NCI-H446 (cell line): ENCODE measurements at regions not wholly inside any gene's neighbourhood (a gene's known extent, or its start where the extent isn't known, plus 50 kb on each side); places are given as distances from the start of the nearest gene placed in this dataset.
"Not testable (repeated sequence)": the region's sequence is repeated elsewhere in the genome, so short reads cannot be mapped to it uniquely, and the experiment has no call there.

Experiments
- DNase-seq, 2 experiments: peaks; one replicate each; lab custom pipeline; 2025; lab: John Stamatoyannopoulos, UW

DNA sequence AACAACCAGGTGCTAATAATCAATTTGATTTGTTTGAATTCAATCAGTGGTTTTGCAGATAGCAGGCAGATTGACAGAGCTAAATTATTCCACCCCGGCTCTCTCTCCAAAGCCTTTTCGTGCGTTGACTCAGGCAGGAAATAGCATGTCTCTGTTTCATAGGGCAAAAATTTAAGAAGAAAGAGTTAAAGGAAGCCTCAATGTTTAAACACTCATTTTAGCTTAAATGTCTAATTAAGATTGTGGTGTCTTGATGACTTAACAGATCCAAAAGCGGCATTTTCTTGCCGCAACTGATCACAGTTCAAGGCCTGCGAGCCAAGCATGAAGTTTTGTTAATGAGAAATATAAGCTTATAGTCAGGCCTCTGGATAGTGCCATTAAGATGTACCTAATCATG lies 1051.1 kb upstream of the AUTS2 start:
- no peak for DNase-seq

DNA sequence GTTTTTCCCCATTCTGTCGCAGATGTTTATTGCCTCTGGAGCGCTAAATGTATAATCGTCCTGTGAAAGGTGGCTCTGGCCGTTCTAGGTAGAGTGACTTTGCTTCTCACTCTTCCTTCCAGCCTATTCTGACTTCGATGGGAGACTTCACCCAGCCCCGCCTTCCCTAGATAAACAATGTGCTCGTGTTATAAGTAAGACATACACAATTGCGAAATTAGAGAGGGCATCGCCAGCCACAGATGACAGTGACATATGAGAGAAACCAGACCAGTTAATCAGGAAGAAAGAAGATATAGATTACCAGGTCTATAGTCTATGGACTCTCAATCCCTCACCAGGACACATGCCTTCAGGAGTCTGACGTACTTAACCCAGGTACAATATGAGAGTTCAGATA lies 1050.5 kb upstream of the AUTS2 start:
- no peak for DNase-seq

DNA sequence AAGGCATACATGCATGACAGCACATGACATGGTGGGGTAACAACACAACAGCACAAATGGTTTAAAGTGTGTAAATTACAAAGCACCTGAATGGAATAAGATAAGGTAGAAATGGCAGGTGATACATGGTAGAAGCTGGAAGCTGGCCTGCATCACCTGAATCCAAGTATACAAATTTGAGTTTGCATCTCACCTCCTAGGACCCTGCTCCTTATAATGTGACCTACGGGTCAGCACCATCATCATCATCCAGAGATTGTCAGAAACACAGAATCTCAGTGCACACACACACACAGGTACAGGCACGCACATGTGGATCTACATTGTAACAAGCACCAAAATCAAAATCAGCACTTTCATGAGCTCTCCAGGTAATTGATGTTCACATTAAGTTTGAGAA lies 1048.2 kb upstream of the AUTS2 start:
- DNase-seq, result no peak

DNA sequence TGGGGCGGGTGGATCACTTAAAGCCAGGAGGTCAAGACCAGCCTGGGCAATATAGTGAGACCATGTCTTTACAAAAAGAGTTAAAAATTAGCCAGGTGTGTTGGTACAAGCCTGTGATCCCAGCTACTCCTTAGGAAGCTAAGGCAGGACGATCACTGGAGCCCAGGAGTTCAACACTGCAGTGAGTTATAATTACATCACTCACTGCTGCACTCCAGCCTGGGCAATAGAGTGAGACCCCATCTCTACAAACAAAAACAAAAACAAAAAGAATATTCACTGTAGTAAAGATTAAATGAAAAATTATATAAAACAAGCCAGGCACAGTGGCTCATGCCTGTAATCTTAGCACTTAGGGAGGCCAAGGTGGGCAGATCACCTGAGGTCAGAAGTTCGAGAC lies 1047.6 kb upstream of the AUTS2 start:
- DNase-seq, result no peak

DNA sequence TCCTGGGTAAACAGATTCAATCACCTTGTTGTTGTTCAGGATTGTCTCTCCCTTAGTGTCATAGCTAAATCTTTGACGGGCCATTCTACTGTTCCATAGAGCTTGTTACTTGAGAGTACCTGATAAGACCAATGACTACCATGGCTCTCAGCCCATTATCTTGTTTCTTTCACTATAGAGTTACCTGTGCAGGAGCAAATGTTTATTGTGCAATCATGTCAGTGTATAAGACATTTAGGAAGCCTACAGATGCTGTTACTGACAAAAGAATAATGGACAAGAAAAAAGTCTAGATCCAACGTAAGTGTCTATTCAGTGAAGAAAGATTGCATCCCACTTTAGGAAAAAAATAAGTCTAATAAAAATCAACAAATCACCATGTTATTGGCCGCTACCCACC lies 1041.7 kb upstream of the AUTS2 start:
- no peak for DNase-seq

DNA sequence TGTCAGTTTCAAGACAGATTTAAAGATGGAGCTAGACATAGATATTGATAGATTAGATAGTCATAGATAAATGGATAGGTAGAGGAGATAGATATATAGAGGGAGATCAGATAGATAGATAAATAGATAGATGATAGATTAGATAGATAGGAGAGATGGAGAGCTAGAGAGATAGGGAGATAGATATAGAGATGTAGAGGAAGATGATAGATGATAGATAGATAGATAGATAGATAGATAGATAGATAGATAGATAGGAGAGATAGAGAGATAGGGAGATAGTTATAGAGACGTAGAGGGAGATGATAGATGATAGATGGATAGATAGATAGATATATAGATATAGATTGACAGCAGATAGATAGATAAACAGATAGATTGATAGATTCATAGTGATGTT lies 1038.8 kb upstream of the AUTS2 start:
- no peak for DNase-seq

DNA sequence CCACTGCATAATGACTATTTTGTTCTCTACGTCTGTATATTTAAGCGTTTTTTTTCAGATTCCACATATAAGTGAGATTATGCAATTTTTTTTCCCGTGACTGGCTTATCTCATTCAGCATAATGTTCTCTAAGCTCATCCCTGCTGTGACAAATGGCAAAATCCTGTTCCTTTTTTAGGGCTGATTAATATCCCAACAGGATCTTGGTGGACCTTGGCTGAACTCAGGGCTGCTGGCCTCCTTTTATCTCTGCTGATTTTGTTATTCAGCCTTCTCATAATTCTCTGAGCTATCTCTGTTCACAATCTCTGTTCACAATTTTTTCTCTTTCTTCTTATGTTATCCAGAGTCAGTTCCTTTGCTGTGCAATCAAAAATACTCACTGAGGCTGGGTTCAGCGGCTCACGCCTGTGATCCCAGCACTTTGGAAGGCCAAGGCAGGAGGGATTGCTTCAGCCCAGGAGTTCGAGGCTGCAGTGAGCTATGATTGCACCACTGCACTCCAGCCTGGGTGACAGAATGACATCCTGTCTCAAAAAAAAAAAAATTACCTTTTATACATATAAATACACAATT lies 1035.9 kb upstream of the AUTS2 start:
- no peak for DNase-seq

DNA sequence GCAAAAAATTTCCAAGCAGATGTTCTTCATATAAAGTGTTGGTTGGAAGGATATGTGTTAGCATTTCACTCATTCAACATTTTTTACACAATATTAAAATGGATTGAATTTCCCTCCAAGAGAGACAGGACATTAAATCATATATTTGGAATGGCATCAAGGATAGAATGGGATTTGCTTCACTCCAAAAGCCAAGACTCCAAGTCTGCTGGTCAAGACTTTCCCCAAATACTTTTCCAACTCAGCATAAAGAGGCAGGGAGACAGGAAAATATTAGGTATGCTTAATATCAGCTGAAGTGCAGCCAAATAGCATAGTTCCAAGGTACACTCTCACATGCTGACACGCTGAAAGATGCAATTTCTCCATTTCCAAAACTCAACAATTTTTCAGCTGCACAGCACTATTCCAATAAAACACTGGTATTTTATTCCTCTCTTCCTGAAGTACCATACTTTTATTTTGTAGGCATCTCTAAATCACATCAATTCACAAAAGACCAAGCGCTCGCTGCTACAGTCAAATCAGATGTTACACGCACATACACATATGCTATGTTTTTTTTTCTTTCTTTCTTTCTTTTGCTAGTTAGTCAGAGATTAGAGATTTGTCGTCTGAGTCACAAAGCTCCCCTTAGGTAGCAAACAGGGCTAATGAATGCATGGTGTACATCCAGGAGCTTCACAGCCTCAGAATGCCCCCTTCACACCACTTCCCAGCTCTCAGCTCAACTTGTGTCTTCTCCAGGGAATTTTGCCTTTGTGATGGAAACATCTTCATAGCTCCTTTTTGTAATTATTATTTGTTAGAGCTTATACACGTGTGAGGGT lies 1033.8 kb upstream of the AUTS2 start:
- no peak for DNase-seq

DNA sequence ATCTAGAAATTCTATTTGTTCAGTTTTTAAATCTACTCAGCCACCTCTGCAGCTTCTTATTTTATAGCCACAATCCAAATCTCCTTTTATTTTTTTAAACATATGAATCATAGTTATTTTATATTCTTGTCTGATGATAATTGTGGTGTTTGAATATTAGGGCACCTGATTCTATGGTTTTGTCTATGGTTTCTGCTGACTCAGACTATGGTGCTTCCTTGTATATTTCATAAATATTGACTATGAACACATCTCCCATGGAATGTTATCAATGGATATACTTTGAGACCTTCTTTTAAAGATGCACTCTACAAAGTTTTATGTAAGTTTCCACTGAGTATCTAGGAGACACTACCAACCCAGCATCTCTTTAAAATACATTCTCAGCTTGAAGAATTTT lies 1027.0 kb upstream of the AUTS2 start:
- no peak for DNase-seq

DNA sequence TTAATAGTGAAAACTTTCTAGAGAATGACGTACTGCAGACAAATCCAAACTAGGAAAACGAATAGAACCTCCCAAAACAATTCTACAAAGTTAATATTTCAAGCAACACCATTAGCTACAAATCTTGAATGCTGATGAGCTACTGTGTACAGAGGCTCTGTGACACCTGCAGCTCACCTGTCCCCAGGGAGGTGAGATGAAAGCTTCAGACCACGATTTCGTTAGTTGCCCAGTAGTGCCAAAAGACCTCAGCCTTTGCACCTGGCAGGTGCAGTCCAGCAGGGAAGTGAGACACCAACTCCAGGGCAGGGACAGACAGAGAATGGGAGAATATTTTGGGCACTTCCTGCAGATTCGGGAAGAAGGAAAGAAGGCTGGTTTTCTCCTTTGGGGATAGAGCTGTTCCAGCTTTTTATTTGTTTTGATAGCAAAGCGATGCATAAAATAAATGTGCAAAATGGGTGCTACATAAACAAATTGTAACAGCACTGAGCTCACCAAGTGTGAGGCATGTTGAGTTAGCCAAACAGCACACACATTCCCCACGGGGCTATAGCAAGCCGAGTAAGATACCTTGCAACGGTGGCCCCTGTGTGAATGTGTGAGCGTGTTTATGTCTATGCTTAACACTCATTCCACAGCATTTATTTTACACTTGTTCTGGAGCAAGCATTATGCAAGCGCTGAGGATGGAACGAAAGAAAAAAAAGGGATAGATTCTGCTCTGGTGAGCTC lies 1024.8 kb upstream of the AUTS2 start:
- DNase-seq, result no peak

DNA sequence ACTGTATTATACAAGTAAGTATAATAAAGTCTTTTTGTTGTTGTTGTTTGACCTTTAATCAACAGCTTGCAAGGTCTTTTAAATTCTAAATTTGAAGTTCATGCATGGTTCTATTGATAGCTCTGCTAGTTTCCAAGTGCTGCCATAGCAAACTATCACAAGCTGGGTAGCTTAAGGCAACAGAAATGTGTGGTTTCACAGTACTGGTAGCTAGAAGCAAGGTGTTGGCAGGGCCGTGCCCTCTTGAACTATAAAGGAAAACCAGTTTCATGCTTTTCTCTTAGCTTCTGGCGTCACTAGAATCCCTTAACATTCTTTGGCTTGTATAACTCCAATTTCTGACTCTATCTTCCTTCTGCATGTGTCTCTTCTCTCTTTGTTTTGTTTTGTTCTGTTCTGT lies 1021.9 kb upstream of the AUTS2 start:
- no peak for DNase-seq

DNA sequence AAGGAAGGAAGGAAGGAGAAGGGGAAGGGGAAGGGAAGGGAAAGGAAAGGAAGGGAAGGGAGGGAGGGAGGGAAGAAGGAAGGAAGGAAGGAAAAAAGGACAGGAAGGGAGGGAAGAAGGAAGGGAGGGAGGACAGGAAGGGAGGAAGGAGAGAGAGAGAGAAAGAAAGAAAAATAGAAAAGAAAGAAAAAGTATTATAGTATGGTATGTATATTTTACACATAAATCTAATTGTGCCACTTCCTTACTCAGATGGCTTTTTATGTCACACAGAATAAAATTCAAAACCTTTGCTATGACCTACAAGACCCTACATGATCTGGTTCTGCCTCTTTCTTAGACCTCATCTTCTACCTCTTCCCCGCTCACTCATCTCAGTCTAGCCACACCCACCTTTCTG lies 1016.9 kb upstream of the AUTS2 start:
- DNase-seq, result no peak

DNA sequence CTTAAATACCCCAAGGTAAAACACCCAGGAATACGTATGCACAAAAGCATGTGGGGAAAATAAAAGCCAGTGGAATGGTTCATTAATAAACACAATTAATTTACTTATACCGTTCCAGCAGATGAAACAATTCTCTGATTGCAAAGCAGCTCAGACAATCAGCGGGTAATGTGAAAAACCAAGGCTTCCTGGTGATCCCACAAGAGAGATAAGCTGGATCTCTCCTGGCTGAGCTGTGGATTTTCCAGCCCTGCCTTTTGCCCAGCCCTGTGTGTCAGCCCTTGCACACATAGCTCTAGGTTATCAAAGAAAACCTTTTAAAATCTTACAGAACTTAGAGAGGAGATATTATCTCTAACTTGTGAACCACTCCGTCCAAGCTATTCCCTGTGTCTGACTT lies 1010.7 kb upstream of the AUTS2 start:
- DNase-seq, result no peak

DNA sequence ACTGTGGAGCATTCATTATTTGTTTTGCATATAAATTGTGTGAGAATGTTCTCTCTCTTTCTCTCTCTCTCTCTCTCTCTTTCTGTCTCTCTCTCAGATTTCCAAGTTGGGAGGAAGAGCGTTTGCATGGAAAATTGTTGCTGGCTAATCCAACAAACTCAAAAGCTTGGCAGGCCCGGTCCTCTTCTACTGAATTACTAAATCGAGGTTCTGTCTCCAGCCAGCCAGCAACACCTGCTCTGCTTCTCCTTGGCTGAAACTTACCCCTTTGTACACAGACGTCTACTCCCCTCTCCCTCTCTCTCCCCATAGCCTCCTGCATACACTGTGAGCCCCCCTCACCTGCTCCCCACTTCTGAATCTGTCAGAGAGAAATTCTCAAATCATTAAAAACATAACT lies 996.4 kb upstream of the AUTS2 start:
- DNase-seq, result no peak

DNA sequence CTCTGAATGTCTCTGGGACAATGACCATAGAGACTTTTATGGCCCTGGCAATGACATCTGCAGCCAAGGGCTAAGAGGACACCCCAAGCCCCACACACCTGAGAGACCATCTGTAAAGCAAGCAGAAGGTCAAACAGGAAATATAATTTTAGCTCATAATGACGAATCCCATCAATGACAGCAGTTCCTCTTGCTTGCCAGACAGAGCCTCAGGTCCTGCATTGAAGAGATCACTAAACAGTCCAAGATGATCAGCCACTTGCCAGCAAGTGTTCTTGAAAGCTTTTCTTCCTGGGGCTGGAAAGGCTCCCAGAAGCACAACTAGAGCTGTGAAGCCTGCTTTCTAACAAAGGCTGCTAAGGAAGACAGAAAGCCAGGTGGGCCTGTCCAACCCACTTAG lies 993.7 kb upstream of the AUTS2 start:
- no peak for DNase-seq

DNA sequence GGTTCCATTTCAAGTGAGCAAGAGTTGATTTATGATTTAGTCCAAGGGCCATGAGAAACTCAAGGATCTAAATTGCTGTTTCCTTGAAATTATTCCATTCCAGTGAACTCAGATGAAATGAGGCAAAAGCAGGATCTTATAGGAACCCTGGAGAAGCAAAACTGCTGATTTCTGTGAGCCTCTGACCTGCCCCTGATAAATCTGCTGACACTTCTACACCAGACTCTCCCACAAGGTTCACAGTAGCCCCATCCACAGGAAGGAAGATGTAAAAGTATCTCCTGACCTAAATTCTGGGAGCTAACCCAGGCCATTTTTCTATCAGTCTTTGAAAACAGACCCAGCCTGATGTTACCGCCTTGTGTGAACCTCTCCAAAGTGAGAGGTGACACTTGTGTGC lies 987.6 kb upstream of the AUTS2 start:
- no peak for DNase-seq

DNA sequence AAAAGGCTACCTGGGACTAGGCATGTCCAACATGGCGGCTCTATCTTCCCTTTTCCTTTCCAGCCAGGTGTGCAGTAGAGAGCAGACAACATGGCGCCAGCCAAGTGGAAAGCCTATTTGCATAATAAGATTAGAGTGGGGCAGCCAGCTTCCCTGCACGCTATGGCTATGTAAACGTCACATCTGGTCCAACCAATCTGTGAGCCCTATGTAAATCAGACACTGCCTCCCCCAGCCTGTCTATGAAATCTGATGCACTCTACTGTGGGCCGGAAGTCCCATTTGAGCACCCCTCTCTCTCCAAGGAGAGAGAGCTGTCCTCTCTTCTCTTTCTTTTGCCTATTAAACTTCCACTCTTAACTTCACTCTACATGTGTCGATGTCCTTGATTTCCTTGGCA lies 984.9 kb upstream of the AUTS2 start:
- DNase-seq, result no peak

DNA sequence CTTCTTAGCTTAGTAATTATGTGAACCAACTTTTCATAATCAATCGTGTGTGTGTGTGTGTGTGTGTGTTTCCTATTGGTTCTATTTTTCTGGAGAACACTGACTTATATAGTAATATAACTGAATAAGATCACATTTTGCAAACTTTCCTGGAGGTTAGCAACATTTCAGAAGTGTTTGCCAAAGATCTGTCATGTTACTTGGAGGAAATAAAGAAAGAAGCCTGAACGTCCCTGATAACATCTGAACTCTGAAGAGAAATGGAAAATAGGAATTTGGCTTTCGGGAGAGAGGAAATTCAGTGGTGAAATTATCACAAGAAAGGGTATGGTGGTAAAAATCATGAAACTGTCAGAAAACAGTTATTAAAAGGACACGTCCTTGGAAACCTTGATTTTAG lies 984.4 kb upstream of the AUTS2 start:
- DNase-seq, result no peak

DNA sequence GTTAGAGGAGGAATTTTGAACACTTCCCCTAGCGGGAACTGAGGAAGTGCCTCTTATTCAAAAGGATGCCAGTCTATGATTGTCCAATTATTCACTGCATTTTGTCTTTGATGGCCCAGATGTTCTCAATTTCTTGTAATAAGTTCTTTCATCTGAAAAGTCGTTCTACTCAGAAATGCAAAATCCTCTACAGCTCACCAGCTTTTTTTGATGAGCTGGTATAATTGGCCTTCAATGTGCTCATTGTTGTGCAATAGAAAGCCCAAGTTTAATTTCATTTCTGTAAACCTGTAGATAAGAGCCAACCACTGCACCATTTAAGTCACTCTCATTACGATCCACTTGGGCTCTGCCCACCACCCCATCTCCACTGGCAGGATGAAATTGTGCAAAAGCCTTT lies 978.7 kb upstream of the AUTS2 start:
- DNase-seq, result no peak

DNA sequence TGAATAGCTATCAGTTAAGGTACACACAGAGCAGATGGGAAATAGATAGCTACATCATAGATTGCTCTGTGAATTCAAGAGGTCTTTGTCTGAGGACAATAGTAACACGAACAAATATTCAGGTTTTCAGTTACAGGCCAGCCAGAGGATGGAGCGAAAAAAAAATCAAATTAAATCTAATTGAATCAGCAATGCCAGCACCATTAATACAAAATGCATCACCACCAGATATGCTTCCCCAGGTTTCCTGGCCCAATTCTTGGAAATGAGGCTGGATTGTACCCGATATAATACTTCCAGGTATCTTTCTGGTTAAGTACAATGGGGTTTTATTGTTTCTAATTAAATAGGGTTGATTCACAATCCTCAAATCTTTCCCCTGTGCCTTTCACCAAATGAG lies 975.8 kb upstream of the AUTS2 start:
- no peak for DNase-seq

DNA sequence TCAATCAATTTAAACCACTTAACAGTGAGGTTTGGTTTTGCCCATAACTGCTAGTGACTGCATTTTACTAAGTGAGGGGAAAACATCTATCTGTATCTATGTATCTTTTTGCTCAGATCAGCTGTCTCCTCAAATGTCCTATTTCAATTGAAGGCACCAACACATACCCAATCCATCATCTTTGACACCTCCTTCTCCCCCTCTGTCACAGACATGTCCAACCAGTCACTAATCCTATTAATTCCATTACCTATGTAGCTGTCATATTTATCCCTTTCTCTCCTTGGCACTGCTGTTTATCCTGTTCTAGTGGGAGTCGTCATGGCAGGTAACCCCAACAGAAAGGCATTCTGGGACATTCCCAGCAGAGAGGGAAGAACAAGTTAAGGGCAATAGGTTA lies 975.2 kb upstream of the AUTS2 start:
- DNase-seq, result no peak

DNA sequence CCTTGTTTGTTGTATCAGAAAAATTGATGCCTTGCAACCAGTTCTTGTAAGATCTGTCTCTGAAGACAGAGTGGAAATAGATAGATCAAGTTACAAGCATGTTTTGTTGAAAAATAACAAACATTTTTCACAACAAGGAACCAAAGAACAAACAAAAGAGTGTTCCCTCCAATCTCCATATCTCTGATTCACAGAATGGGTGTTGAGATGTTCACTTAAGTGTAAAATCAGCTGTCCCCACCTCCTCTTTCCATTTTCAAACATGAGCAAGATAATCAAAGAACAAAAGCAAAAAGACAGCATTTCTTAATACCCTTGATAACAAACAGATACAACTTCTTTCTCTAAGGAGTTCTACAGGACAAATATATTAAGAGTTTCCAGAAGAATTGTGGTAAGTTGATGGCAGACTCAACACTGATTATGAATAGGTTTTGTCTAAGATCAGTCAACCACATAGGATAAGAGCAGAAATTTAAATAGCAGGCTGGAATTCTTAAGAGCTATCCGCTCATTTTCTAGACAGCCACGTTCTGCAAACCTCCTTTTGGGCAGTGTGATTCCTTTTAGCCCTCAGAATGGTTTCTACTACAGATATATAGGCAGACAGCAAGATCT lies 970.9 kb upstream of the AUTS2 start:
- no peak for DNase-seq

DNA sequence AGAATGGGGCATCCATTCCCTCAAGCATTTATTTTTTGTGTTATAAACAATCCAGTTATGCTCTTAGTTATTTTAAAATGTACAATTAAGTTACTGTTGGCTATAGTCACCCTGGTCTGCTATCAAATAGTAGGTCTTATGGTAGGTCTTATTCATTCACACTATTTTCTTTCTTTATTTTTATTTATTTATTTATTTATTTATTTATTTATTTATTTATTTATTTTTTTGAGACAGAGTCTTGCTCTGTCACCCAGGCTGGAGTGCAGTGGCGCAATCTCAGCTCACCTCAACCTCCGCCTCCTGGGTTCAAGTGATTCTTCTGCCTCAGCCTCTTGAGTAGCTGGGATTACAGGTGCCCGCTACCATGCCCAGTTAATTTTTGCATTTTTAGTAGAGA lies 967.4 kb upstream of the AUTS2 start:
- DNase-seq, result not testable (repeated sequence)
